ENCODE measurements at regions not wholly inside any gene's neighbourhood (a gene's known extent, or its start where the extent isn't known, plus 50 kb on each side); places are given as distances from the start of the nearest gene placed in this dataset.

- TF ChIP-seq MYC (IDR thresholded peaks at IDR 0.05; ENCODE audit: insufficient read depth, insufficient read length, insufficient replicate concordance, low read length, severe bottlenecking) (no peak), NR2C2 (IDR thresholded peaks at IDR 0.05; ENCODE audit: borderline replicate concordance, control insufficient read depth, insufficient read length, low read depth) (no peak), ETV6 (conservative IDR thresholded peaks at IDR 0.05 in 1 of 2, IDR thresholded peaks at IDR 0.05 in 1 of 2; ENCODE audit: borderline replicate concordance in 1 of 2, low read depth in 1 of 2) (no peak), POLR2AphosphoS5 (IDR thresholded peaks at IDR 0.05; ENCODE audit: low read length) (no peak), FOXM1 (IDR thresholded peaks at IDR 0.05; ENCODE audit: low read depth, low read length) (no peak), E2F8 (IDR thresholded peaks at IDR 0.05; ENCODE audit: low read depth, partially characterized antibody) (no peak)
Observed at GRCh38 chr13:67440236-67440975, 210.3 kb upstream of the PCDH9 start.
